Esophagus (tissue), 2 donors: ENCODE measurements at regions not wholly inside any gene's neighbourhood (a gene's known extent, or its start where the extent isn't known, plus 50 kb on each side); places are given as distances from the start of the nearest gene placed in this dataset.
A peak's percentile ranks its signal among the peaks of the same experiment; 100 is the strongest.

Experiments
- H3K27ac ChIP-seq, 2 donors: one replicate each; pipeline ENCODE4 v1.5.1; 2013; ENCODE audit warnings: low read depth in 2 of 2, mild to moderate bottlenecking in 2 of 2, inconsistent platforms in 1 of 2, low read length in 1 of 2, moderate library complexity in 1 of 2
- H3K27me3 ChIP-seq, 2 donors: one replicate each; pipeline ENCODE4 v1.6.1; 2013; ENCODE audit warnings: low read length in 2 of 2, control low read depth in 1 of 2, mild to moderate bottlenecking in 1 of 2; ENCODE audit not compliant: insufficient read depth in 2 of 2, control insufficient read depth in 1 of 2
- H3K36me3 ChIP-seq, 2 donors: one replicate each; pipeline ENCODE4 v1.6.1; 2013; ENCODE audit warnings: low read length in 1 of 2; ENCODE audit not compliant: control insufficient read depth in 2 of 2, insufficient read depth in 2 of 2
- H3K4me1 ChIP-seq, 2 donors: one replicate each; pipeline ENCODE4 v1.6.1; 2013; ENCODE audit warnings: low read length in 1 of 2; ENCODE audit not compliant: control insufficient read depth in 2 of 2, insufficient read depth in 2 of 2
- H3K4me3 ChIP-seq, 2 donors: one replicate each; pipeline ENCODE4 v1.5.1; 2013; ENCODE audit warnings: low read length in 2 of 2, mild to moderate bottlenecking in 2 of 2, low read depth in 1 of 2, moderate library complexity in 1 of 2
- H3K9me3 ChIP-seq, 2 donors: one replicate each; pipeline ENCODE4 v1.6.1; 2013; ENCODE audit warnings: mild to moderate bottlenecking in 2 of 2, low read depth in 1 of 2, low read length in 1 of 2, moderate library complexity in 1 of 2; ENCODE audit not compliant: control insufficient read depth in 2 of 2, insufficient read depth in 1 of 2
- WGBS, 2 donors: extraction: QIAGEN DNeasy Blood & Tissue Kit; methylation state at CpG; one replicate each; pipeline ENCODE4 v1.1.7; 2013; 5-methylcytosine and 5-hydroxymethylcytosine counted together
- donor health status: healthy with polysubstance abuse.
- donor health status: Bipolar disorder and iron deficiency.

DNA sequence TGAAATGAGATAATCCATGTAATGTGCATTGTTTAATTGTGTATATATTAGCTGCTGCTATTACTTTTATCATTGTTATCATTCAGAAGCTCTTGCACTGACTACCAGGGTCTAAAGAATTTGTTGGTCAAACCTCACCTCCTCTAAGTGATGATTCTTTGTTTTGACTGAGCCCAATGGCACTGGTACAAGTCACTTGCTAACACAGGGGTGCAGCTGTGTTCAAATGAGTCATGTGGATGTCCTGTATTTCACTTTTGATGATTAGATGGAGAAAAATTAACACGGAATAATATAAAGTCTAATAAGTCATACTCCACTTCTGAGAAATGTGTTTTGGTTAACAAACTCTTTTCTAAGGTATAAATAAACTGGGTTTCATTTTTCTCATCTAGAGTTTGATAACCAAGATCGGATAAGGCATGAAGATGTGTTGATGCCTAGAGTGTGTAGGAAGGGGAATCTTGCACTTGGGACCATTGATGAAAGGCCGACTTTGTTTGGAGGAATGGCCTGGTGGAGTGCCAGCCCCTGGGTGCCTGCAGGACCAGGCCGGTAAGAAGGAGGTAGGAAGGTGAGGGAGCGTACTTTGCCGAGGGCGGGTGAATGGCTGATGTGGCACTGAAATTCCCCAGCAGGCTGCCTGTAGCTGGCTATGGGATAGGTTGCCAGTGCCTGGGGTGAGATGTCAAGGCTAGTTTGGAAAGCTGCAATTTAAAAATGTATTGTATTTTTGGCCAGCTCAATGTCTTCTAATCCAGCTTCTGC is 244.7 kb upstream of the ZPLD1 start:
- H3K27ac ChIP-seq = peak overlapping the region; percentile 29 to 74

DNA sequence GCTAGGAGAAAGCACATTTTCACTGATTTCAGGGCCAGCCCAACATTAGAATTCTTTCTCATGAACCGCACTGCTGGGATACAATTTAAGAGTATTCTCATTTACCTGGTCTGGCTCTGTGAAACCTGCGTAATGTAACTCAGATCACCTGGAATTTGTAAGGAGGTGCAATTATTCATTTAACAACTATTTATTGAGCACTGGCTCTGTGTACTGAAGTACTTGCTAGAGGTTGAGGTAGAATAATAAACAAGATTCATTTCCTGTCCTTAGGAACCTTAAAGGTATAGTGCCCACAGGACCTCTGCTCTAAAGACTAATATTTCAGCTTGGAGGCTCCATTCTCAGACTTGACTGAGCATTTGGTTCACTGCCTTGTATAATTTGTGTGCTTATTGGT is 242.2 kb upstream of the ZPLD1 start:
- Histone ChIP-seq H3K27me3 (no peaks in the 10 kb centered on the region), H3K36me3 (no peaks in the 10 kb centered on the region), H3K4me3 (no peak overlapping the region), H3K9me3 (no peaks in the 10 kb centered on the region), H3K4me1 (peaks cover 0 to 3% of the 10 kb centered on the region in 2 donors), H3K27ac (no peak overlapping the region)
- 88 to 97% methylated on average over 2 of the region's 2 CpGs for WGBS, 2 donors

More for the DNA sequence above, 244.7 kb upstream of the ZPLD1 start:
- Histone ChIP-seq H3K27me3 (no peaks in the 10 kb centered on the region), H3K4me3 (no peak overlapping the region), H3K9me3 (no peaks in the 10 kb centered on the region), H3K4me1 (peaks cover 0 to 3% of the 10 kb centered on the region in 2 donors), H3K36me3 (no peaks in the 10 kb centered on the region)
- WGBS, 2 donors = 45 to 62% methylated on average over 7 of the region's 7 CpGs

DNA sequence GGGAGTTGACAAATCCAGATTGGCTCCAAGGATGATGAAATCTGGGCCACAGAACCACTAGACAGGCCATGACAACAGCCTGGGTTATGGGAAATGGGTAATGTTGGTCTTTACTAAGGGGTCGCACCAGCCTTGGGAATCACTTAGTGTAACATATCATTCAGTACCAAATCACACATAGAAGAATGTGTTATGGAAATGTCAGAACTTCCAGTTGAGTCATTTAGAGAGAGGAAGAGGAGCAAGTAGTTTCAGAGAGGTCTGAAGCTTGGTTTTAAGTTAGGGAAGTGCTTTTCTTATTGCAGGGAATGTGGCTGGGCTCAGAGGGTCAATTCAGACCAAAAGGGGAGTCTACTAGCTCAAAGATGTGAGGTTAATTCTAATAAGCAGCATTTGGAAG is 241.6 kb upstream of the ZPLD1 start:
- H3K36me3 ChIP-seq = no peaks in the 10 kb centered on the region
- no peaks in the 10 kb centered on the region for H3K27me3 ChIP-seq
- no peak overlapping the region for H3K27ac ChIP-seq
- H3K9me3 ChIP-seq = no peaks in the 10 kb centered on the region
- H3K4me1 ChIP-seq = peaks cover 0 to 3% of the 10 kb centered on the region in 2 donors
- no peak overlapping the region for H3K4me3 ChIP-seq
- WGBS, 2 donors = 93 to 96% methylated on average over 1 of the region's 1 CpG

DNA sequence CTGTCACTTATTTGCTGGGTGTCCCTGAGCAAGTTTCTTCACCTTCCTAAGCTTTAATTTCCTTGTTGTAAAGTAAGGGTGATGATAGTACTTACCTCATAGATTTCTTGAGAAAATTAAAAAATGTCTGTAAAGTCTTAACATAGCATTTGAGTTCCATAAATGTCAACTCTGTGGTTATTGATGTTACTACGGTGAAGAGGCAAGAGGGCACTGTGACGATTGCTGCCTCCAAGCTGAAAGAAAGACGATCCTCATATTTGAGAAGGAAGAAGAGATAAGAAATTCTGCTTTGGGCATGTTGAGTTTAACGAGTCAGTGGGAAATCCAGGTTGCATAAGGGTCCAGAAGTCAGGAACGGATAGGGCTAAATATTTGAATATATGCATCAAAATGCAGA is 240.8 kb upstream of the ZPLD1 start:
- peaks cover 0 to 3% of the 10 kb centered on the region in 2 donors for H3K4me1 ChIP-seq
- no peaks in the 10 kb centered on the region for H3K36me3 ChIP-seq
- H3K27me3 ChIP-seq = no peaks in the 10 kb centered on the region
- H3K9me3 ChIP-seq = no peaks in the 10 kb centered on the region
- H3K4me3 ChIP-seq = no peak overlapping the region
- WGBS, 2 donors = 85 to 87% methylated on average over 5 of the region's 5 CpGs
- no peak overlapping the region for H3K27ac ChIP-seq

DNA sequence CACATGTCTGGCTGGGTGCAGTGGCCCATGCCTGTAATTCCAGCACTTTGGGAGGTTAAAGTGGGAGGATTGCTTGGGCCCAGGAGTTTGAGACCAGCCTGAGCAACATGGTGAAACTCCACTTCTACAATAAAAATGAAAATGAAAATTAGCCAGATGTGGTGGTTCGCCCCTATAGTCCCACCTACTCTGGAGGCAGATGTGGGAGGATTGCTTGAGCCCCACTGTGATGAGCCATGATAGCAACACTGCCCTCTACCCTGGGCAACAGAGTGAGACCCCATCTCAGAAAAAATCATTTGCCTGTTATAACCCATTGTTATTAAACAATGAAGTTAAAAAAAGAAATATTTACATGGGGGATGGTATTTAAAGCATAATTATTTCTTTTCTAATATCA is 240.1 kb upstream of the ZPLD1 start:
- no peaks in the 10 kb centered on the region for H3K27me3 ChIP-seq
- 89 to 92% methylated on average over 1 of the region's 1 CpG for WGBS, 2 donors
- H3K27ac ChIP-seq = no peak overlapping the region
- H3K9me3 ChIP-seq = no peaks in the 10 kb centered on the region
- peaks cover 0 to 3% of the 10 kb centered on the region in 2 donors for H3K4me1 ChIP-seq
- no peak overlapping the region for H3K4me3 ChIP-seq
- H3K36me3 ChIP-seq = no peaks in the 10 kb centered on the region

DNA sequence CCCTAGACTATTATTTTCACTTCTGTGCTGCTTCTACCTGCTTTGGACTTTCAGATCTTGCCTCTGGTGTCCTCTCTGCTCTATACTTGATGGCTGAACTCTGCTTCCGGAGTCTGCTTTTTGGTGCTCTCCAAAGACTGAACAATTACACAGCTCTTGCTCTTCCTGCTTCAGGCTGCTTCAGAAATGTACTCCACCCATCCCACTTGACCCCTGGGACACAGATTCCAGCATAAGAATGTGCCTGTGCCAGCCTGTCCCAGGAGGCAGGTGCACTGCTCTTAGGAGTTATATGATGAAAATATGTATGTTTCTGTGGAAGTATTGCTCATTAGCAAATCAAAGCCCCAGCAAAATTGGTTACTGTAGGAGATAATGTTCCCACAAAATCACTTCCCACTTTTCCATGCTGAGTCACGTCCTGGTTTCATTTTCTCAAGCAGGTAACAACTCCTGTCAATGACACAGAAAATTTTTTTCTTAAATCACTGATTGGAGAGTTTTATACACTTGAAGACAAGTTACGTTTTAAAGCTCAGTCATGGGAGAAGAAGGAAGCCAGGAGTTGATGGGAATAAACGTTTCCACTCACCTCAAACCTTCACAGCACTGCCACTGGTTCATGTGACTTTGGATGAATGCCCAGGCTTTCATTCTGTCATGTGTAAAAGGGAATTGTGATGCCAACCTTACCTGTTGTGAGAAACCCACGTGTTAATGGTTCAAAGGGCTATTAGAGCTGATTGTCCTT is 239.4 kb upstream of the ZPLD1 start:
- peaks cover 0 to under 1% of the 10 kb centered on the region in 2 donors for H3K4me1 ChIP-seq
- H3K27me3 ChIP-seq = no peaks in the 10 kb centered on the region
- no peak overlapping the region for H3K27ac ChIP-seq
- 30 to 34% methylated on average over 5 of the region's 5 CpGs for WGBS, 2 donors
- no peaks in the 10 kb centered on the region for H3K9me3 ChIP-seq
- no peak overlapping the region for H3K4me3 ChIP-seq
- H3K36me3 ChIP-seq = no peaks in the 10 kb centered on the region

DNA sequence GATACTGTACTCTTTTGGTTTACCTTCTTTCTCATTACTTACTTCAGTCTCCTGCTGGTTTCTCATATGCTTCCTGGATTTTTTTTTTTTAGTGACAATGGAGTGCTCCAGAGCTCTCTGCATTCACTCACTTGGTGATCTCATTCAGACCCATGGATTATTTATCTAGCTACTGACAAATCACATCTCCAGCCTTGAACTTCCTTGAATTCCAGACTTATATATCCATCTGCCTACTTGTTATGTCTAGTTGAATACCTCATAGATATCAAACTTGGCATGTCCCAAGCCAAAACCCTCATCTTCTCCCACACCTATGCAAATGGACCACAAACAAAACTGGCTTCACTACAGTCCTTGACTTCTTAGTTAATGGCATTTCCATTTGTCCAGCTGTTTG is 234.7 kb upstream of the ZPLD1 start:
- H3K4me3 ChIP-seq = no peak overlapping the region
- H3K27ac ChIP-seq = no peak overlapping the region
- no peaks in the 10 kb centered on the region for H3K9me3 ChIP-seq
- H3K4me1 ChIP-seq = no peaks in the 10 kb centered on the region
- no peaks in the 10 kb centered on the region for H3K27me3 ChIP-seq
- H3K36me3 ChIP-seq = no peaks in the 10 kb centered on the region

DNA sequence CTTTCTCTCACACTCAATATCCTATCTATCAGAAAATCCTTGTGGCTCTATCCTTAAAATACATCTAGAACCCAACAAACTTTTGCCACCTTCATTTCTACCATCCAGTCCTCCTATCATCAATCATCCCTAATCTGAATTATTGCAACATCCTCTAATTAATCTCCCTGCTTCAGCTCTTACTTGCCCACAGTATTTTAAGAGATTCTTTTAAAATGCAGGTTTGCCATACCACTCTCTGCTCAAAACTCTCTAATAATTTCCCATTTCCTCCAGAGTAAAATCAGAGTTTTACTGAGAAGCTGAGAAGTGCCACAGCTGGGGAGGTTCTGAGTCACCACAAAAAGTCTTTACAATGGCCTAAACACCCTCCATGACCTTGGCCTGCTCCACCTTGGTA is 234.3 kb upstream of the ZPLD1 start:
- Histone ChIP-seq H3K4me3 (no peak overlapping the region), H3K4me1 (no peaks in the 10 kb centered on the region), H3K27me3 (no peaks in the 10 kb centered on the region), H3K27ac (no peak overlapping the region), H3K36me3 (no peaks in the 10 kb centered on the region), H3K9me3 (no peaks in the 10 kb centered on the region)

DNA sequence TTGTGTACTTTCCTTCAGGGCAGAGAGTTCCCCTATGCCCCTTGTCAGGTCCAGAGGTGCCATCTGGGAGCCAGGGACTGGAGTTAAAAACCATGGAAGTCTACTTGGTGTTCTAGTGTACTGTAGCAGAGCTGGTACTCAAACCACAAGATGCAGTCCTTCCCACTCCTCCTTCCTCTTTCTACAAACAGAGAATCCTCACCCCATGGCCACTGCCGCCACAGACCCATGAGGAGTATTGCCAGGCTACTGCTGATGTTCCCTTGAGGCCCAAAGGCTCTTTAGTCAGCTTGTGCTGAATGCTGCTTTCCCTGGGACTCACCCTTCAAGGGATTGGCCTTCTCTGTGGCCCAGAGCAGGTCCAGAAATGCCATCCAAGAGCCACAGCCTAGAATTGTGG is 229.2 kb upstream of the ZPLD1 start:
- peaks cover 0 to 2% of the 10 kb centered on the region in 2 donors for H3K4me1 ChIP-seq
- H3K27me3 ChIP-seq = no peaks in the 10 kb centered on the region
- no peaks in the 10 kb centered on the region for H3K36me3 ChIP-seq
- H3K4me3 ChIP-seq = no peak overlapping the region
- H3K9me3 ChIP-seq = no peaks in the 10 kb centered on the region
- no peak overlapping the region for H3K27ac ChIP-seq
- 91 to 100% methylated on average over 1 of the region's 1 CpG for WGBS, 2 donors
